Prostate gland (tissue), 2 donors: ENCODE measurements at regions not wholly inside any gene's neighbourhood (a gene's known extent, or its start where the extent isn't known, plus 50 kb on each side); places are given as distances from the start of the nearest gene placed in this dataset.

Source experiments
- DNase-seq: peaks from one replicate; pipeline ENCODE4 v3.0.0-alpha.2; 2019; ENCODE audit warnings: low spot score
- H3K27ac ChIP-seq, 2 donors: fragments of 200-600 bp; sonication (generic); 2 replicates each; pipeline ENCODE4 v1.5.1; 2017 to 2019
- H3K27me3 ChIP-seq: fragments of 200-600 bp; sonication (generic); replicated peaks from 2 replicates; pipeline ENCODE4 v1.5.1; 2019; ENCODE audit not compliant: insufficient read depth
- H3K36me3 ChIP-seq, 2 donors: fragments of 200-600 bp; sonication (generic); 1 replicate in 1 of 2; 2 replicates in 1 of 2; pipeline versions ENCODE4 v1.5.1 to v1.8.1; 2017 to 2019
- H3K4me1 ChIP-seq: fragments of 200-600 bp; sonication (generic); replicated peaks from 2 replicates; pipeline ENCODE4 v1.5.1; 2019
- H3K4me3 ChIP-seq, 2 donors: fragments of 200-600 bp; sonication (generic); 2 replicates each; pipeline ENCODE4 v1.5.1; 2017 to 2019
- H3K9me3 ChIP-seq: fragments of 200-600 bp; sonication (generic); 2 replicates; pipeline ENCODE4 v1.5.1; 2017
- POLR2A ChIP-seq: fragments of 450-650 bp; IDR thresholded peaks from one replicate; pipeline ENCODE4 v1.6.1; 2016; ENCODE audit warnings: antibody characterized with exemption, mild to moderate bottlenecking
- POLR2AphosphoS5 ChIP-seq: sonication (generic); formaldehyde crosslinking; IDR thresholded peaks from one replicate; pipeline ENCODE4 v1.6.1; 2017; ENCODE audit warnings: antibody characterized with exemption
- WGBS: methylation state at CpG from one replicate; pipeline ENCODE4 v1.1.5; 2018; 5-methylcytosine and 5-hydroxymethylcytosine counted together
- intact Hi-C: fragments of 100-400 bp; cut with DNase I; formaldehyde crosslinking; loops from one replicate; pipeline ENCODE4 v1.14.2; 2022
- TF ChIP-seq, protein P1 (sequence below), 4 experiments: fragments of 200-600 bp in 2 of 4; fragments of 450-650 bp in 2 of 4; sonication (generic) in 2 of 4; IDR thresholded peaks; 1 replicate in 3 of 4; 2 replicates in 1 of 4; pipeline ENCODE4 v1.5.1; 2016 to 2019; ENCODE audit warnings: antibody characterized with exemption in 4 of 4, mild to moderate bottlenecking in 2 of 4, moderate library complexity in 2 of 4

DNA sequence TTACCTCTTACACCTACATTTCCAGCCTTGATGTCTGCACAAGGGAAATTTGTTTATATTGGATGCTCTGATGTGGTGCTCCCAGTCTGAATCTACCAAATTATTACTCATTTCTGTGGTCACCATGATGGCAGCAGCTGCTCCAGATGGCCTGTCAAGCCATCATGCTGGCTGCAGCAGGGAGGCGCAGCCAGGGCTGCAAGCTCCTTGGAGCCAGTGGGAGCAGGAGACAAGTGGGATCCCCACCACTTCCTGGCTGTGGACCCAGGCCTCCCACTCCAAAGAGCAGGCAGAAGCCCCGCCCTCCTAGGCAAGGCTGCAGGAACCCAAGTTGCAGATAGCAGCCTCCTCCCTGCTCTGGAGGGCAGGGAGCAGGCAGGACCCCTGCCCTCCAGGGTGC, 241.1 kb upstream of the ATP10B start:
- intact Hi-C loops = no loop called here
- TF ChIP-seq, protein P1, sequence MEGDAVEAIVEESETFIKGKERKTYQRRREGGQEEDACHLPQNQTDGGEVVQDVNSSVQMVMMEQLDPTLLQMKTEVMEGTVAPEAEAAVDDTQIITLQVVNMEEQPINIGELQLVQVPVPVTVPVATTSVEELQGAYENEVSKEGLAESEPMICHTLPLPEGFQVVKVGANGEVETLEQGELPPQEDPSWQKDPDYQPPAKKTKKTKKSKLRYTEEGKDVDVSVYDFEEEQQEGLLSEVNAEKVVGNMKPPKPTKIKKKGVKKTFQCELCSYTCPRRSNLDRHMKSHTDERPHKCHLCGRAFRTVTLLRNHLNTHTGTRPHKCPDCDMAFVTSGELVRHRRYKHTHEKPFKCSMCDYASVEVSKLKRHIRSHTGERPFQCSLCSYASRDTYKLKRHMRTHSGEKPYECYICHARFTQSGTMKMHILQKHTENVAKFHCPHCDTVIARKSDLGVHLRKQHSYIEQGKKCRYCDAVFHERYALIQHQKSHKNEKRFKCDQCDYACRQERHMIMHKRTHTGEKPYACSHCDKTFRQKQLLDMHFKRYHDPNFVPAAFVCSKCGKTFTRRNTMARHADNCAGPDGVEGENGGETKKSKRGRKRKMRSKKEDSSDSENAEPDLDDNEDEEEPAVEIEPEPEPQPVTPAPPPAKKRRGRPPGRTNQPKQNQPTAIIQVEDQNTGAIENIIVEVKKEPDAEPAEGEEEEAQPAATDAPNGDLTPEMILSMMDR (IDR thresholded peaks at IDR 0.05) = no peak
- no peak for TF ChIP-seq POLR2A
- no peak for TF ChIP-seq POLR2AphosphoS5
- no peak overlapping the region for H3K27ac ChIP-seq
- H3K36me3 ChIP-seq = no peaks in the 10 kb centered on the region
- H3K4me3 ChIP-seq = no peak overlapping the region
- no peaks in the 10 kb centered on the region for H3K9me3 ChIP-seq
- no peak for DNase-seq
- 100% methylated on average over 2 of the region's 2 CpGs for WGBS
- H3K27me3 ChIP-seq = no peaks in the 10 kb centered on the region
- no peaks in the 10 kb centered on the region for H3K4me1 ChIP-seq

DNA sequence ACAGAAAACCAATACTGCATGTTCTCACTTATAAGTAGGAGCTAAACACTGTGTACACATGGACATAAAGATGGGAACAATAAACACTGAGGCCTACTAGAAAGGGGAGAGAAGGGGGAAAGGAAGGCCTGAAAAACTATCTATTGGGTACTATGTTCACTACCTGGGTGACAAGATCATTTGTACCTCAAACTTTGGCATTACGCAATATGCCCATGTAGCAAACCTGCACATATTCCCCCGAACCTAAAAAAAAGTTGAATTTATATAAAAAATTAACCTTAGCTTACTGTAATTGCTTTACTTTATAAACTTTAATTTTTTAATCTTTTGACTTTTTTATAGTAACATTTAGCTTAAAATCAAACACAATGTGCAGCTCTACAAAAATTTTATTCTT, 237.6 kb upstream of the ATP10B start:
- no peak overlapping the region for H3K4me3 ChIP-seq
- intact Hi-C loops = no loop called here
- 97% methylated on average over 2 of the region's 2 CpGs for WGBS
- no peaks in the 10 kb centered on the region for H3K27me3 ChIP-seq
- no peaks in the 10 kb centered on the region for H3K9me3 ChIP-seq
- H3K4me1 ChIP-seq = no peaks in the 10 kb centered on the region
- TF ChIP-seq POLR2AphosphoS5 (no peak), POLR2A (no peak)
- TF ChIP-seq, protein P1 (IDR thresholded peaks at IDR 0.05) = no peak
- DNase-seq = no peak
- no peaks in the 10 kb centered on the region for H3K36me3 ChIP-seq
- no peak overlapping the region for H3K27ac ChIP-seq

DNA sequence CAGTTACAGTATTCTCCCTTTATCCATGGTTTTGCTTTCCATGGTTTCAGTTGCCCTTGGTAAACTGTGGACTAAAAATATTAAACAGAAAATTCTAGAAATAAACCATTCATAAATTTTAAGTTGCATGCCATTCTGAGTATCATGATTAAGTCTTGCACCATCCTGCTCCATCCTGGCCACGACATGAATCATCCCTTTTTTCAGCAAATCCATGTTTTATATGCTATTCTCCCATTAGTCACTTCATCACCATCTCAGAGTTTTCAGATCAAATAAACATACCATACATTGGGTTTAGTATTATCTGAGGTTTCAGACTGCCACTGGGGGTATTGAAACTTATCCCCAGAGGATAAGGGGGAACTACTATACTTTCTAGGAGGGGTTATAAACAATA, 234.4 kb upstream of the ATP10B start:
- intact Hi-C loops = no loop called here
- Histone ChIP-seq H3K36me3 (no peaks in the 10 kb centered on the region), H3K4me1 (no peaks in the 10 kb centered on the region), H3K27me3 (no peaks in the 10 kb centered on the region), H3K9me3 (no peaks in the 10 kb centered on the region), H3K27ac (no peak overlapping the region), H3K4me3 (no peak overlapping the region)
- TF ChIP-seq POLR2AphosphoS5 = no peak
- no peak for DNase-seq
- WGBS = 49% methylated on average over 1 of the region's 1 CpG

DNA sequence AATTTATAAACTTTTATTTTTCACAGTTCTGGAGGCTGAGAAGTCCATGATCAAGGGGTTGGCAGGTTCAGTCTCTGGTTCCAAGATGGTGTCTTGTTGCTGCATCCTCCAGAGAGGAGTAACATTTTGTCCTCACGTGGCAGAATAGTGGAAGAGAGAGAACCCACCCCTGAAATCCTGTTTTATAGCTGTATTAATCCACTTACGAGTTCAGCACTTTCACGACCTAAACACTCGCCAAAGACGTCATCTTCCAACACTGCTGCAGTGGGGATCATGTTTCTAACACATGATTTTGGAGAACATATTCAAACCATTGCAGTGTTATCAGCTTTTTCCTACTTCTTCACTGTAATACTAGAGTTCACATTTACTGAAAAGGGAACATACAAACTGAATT, 233.0 kb upstream of the ATP10B start:
- no peak overlapping the region for H3K4me3 ChIP-seq
- no peaks in the 10 kb centered on the region for H3K4me1 ChIP-seq
- H3K27me3 ChIP-seq = no peaks in the 10 kb centered on the region
- H3K9me3 ChIP-seq = no peaks in the 10 kb centered on the region
- H3K36me3 ChIP-seq = no peaks in the 10 kb centered on the region
- H3K27ac ChIP-seq = no peak overlapping the region
- TF ChIP-seq, protein P1 (IDR thresholded peaks at IDR 0.05) = no peak
- TF ChIP-seq POLR2AphosphoS5 (no peak), POLR2A (no peak)
- 23% methylated on average over 5 of the region's 5 CpGs for WGBS
- no peak for DNase-seq
- intact Hi-C loops = no loop called here

DNA sequence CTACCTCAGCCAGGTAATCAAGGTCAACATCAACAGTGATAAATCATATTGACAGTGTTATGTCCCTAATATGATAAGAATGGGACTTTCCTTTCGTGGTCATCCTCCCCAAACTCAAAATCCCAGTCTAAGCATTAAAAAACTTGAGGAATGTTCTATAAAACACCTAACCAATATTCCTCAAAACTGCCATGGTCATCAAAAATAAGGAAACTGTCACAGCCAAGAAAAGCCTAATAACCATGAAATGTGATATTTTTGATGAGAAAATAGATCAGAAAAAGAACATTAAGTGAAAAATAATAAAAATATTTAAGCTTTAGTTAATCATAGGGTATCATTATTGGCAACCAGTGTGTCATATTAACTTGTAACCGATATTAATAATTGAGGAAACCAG, 232.1 kb upstream of the ATP10B start:
- Histone ChIP-seq H3K27ac (no peak overlapping the region), H3K27me3 (no peaks in the 10 kb centered on the region), H3K9me3 (no peaks in the 10 kb centered on the region), H3K4me1 (no peaks in the 10 kb centered on the region), H3K36me3 (no peaks in the 10 kb centered on the region), H3K4me3 (no peak overlapping the region)
- intact Hi-C loops = no loop called here
- WGBS = 53% methylated on average over 2 of the region's 2 CpGs
- no peak for DNase-seq
- TF ChIP-seq POLR2A = no peak
- TF ChIP-seq, protein P1 (IDR thresholded peaks at IDR 0.05) = no peak
- no peak for TF ChIP-seq POLR2AphosphoS5
